H9 (cell line): ENCODE measurements at regions not wholly inside any gene's neighbourhood (a gene's known extent, or its start where the extent isn't known, plus 50 kb on each side); places are given as distances from the start of the nearest gene placed in this dataset.

Experiments
- DNase-seq: peaks from one replicate; pipeline ENCODE4 v3.0.0-alpha.2; 2017
- H2AFZ ChIP-seq: one replicate; pipeline ENCODE4 v1.6.1; 2013; ENCODE audit warnings: mild to moderate bottlenecking, low read length, control low read depth, moderate library complexity
- H2AK5ac ChIP-seq: 2 replicates; pipeline ENCODE4 v1.6.1; 2013; ENCODE audit warnings: low read length, control low read depth, mixed read lengths; ENCODE audit not compliant: insufficient read length
- H2BK120ac ChIP-seq: one replicate; pipeline ENCODE4 v1.6.1; 2013; ENCODE audit warnings: low read depth, mild to moderate bottlenecking, low read length, control low read depth, inconsistent platforms; ENCODE audit not compliant: poor library complexity, severe bottlenecking
- H2BK12ac ChIP-seq: 2 replicates; pipeline ENCODE4 v1.6.1; 2013; ENCODE audit warnings: low read length, control low read depth, mixed read lengths, low read depth; ENCODE audit not compliant: insufficient read length
- H2BK15ac ChIP-seq: 2 replicates; pipeline ENCODE4 v1.6.1; 2013; ENCODE audit warnings: low read depth, low read length, control low read depth
- H2BK20ac ChIP-seq: one replicate; pipeline ENCODE4 v1.6.1; 2013; ENCODE audit warnings: low read depth, mild to moderate bottlenecking, low read length, control low read depth, inconsistent platforms; ENCODE audit not compliant: poor library complexity, severe bottlenecking
- H2BK5ac ChIP-seq: 2 replicates; pipeline ENCODE4 v1.6.1; 2013; ENCODE audit warnings: low read length, control low read depth, mixed read lengths; ENCODE audit not compliant: insufficient read length
- H3K14ac ChIP-seq: 2 replicates; pipeline ENCODE4 v1.6.1; 2013; ENCODE audit warnings: low read length, control low read depth; ENCODE audit not compliant: insufficient read depth
- H3K18ac ChIP-seq: 2 replicates; pipeline ENCODE4 v1.6.1; 2013; ENCODE audit warnings: low read depth, mild to moderate bottlenecking, mixed read lengths, low read length, control low read depth; ENCODE audit not compliant: insufficient read length
- H3K23ac ChIP-seq: 2 replicates; pipeline ENCODE4 v1.6.1; 2013; ENCODE audit warnings: low read length, control low read depth, mixed read lengths, low read depth; ENCODE audit not compliant: insufficient read length
- H3K23me2 ChIP-seq: 2 replicates; pipeline ENCODE4 v1.6.1; 2013; ENCODE audit warnings: low read depth, mild to moderate bottlenecking, mixed read lengths, low read length, control low read depth; ENCODE audit not compliant: insufficient read length, poor library complexity, severe bottlenecking
- H3K27ac ChIP-seq: 2 replicates; pipeline ENCODE4 v1.5.1; 2013; ENCODE audit warnings: low read length, control low read depth, mixed read lengths, low read depth; ENCODE audit not compliant: insufficient read length
- H3K27me3 ChIP-seq: 2 replicates; pipeline ENCODE4 v1.6.1; 2013; ENCODE audit warnings: low read length, control low read depth, inconsistent platforms; ENCODE audit not compliant: insufficient read depth
- H3K4ac ChIP-seq: 2 replicates; pipeline ENCODE4 v1.6.1; 2013; ENCODE audit warnings: low read depth, mild to moderate bottlenecking, control low read depth, inconsistent platforms, low read length, moderate library complexity
- H3K4me1 ChIP-seq: 2 replicates; pipeline ENCODE4 v1.6.1; 2013; ENCODE audit warnings: low read length, control low read depth, inconsistent platforms; ENCODE audit not compliant: insufficient read depth
- H3K4me2 ChIP-seq: 2 replicates; pipeline ENCODE4 v1.6.1; 2013; ENCODE audit warnings: low read length, control low read depth, mixed read lengths; ENCODE audit not compliant: insufficient read length, insufficient read depth
- H3K56ac ChIP-seq: 2 replicates; pipeline ENCODE4 v1.6.1; 2013; ENCODE audit warnings: low read depth, mild to moderate bottlenecking, mixed read lengths, low read length, control low read depth; ENCODE audit not compliant: insufficient read length
- H3K79me1 ChIP-seq: 2 replicates; pipeline ENCODE4 v1.6.1; 2013; ENCODE audit warnings: low read depth, mild to moderate bottlenecking, moderate library complexity, low read length, control low read depth, inconsistent platforms; ENCODE audit not compliant: insufficient read depth, poor library complexity, severe bottlenecking
- H3K79me2 ChIP-seq: 2 replicates; pipeline ENCODE4 v1.6.1; 2013; ENCODE audit warnings: low read length, control low read depth, inconsistent platforms; ENCODE audit not compliant: insufficient read depth
- H3K9ac ChIP-seq: 2 replicates; pipeline ENCODE4 v1.6.1; 2013; ENCODE audit warnings: low read length, control low read depth, mixed read lengths; ENCODE audit not compliant: insufficient read length; ENCODE audit errors: extremely low read depth
- H3K9me3 ChIP-seq: one replicate; pipeline ENCODE4 v1.6.1; 2013; ENCODE audit warnings: low read depth, low read length, inconsistent platforms; ENCODE audit not compliant: control insufficient read depth
- H3T11ph ChIP-seq: one replicate; pipeline ENCODE4 v1.6.1; 2013; ENCODE audit warnings: mild to moderate bottlenecking, low read length, control low read depth, inconsistent platforms
- H4K20me1 ChIP-seq: one replicate; pipeline ENCODE4 v1.6.1; 2013; ENCODE audit not compliant: control insufficient read depth, insufficient read length, insufficient read depth
- H4K5ac ChIP-seq: 2 replicates; pipeline ENCODE4 v1.6.1; 2013; ENCODE audit warnings: low read depth, mild to moderate bottlenecking, mixed read lengths, low read length, control low read depth; ENCODE audit not compliant: insufficient read length
- H4K8ac ChIP-seq: replicated peaks from 2 replicates; pipeline ENCODE4 v1.6.1; 2013; ENCODE audit warnings: low read length, control low read depth, mixed read lengths, low read depth; ENCODE audit not compliant: insufficient read length
- H4K91ac ChIP-seq: 2 replicates; pipeline ENCODE4 v1.6.1; 2013; ENCODE audit warnings: low read depth, mild to moderate bottlenecking, moderate library complexity, mixed read lengths, low read length, control low read depth; ENCODE audit not compliant: insufficient read length
- H3K27ac Mint-ChIP-seq, 3 experiments: 2 replicates in 2 of 3; 3 replicates in 1 of 3; pipeline ENCODE4 v1.8.0; 2020 to 2021; ENCODE audit warnings: mixed read lengths in 3 of 3, mild to moderate bottlenecking in 1 of 3, moderate library complexity in 1 of 3
- H3K27me3 Mint-ChIP-seq: 2 replicates; pipeline ENCODE4 v1.8.0; 2021; ENCODE audit warnings: low read depth, mild to moderate bottlenecking, moderate library complexity, mixed read lengths
- H3K36me3 Mint-ChIP-seq, 3 experiments: 2 replicates in 2 of 3; 3 replicates in 1 of 3; pipeline ENCODE4 v1.8.0; 2020 to 2021; ENCODE audit warnings: low read depth in 3 of 3, mixed read lengths in 3 of 3; ENCODE audit not compliant: insufficient read depth in 1 of 3
- H3K4me1 Mint-ChIP-seq, 2 experiments: 2 replicates each; pipeline ENCODE4 v1.8.0; 2020; ENCODE audit warnings: mixed read lengths in 2 of 2
- H3K4me3 Mint-ChIP-seq, 2 experiments: 2 replicates in 1 of 2; 3 replicates in 1 of 2; pipeline ENCODE4 v1.8.0; 2020 to 2021; ENCODE audit warnings: mild to moderate bottlenecking in 2 of 2, mixed read lengths in 2 of 2, moderate library complexity in 1 of 2
- H3K9me3 Mint-ChIP-seq, 2 experiments: 2 replicates in 1 of 2; 3 replicates in 1 of 2; pipeline ENCODE4 v1.8.0; 2020; ENCODE audit warnings: mild to moderate bottlenecking in 2 of 2, mixed read lengths in 2 of 2, moderate library complexity in 1 of 2
- WGBS: extraction: QIAGEN DNeasy Blood & Tissue Kit; methylation state at CpG from one replicate; pipeline ENCODE4 v1.1.7; 2013; ENCODE audit warnings: missing lambda C conversion rate, low lambda C conversion rate, mixed read lengths; ENCODE audit not compliant: insufficient read length; ENCODE audit errors: extremely low coverage; 5-methylcytosine and 5-hydroxymethylcytosine counted together
- TF ChIP-seq, protein P1 (sequence below): fragments of 200-600 bp; sonication (generic); conservative IDR thresholded peaks from 3 replicates; pipeline ENCODE4 v1.8.0; 2021; ENCODE audit warnings: antibody characterized with exemption, mild to moderate bottlenecking

DNA sequence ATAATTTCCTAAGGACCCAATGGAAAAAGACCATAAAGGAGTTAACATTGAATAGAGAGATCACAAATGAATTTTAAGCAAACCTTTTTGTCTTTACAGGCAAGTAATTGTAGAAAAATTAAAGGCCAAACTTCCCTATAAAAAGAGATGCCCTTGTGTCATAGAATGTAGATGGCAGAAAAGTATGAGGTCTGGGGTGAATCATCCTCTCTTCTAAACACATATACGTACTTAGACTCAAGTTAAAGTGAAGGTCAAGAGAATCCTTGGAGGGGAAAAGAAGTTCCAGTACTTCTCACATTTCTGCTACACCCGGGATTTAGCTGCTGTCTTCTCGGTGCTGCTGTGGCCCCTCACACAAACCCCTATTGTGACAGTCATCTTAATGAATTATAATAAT is 116.2 kb upstream of the ARID2 start:
- no peak for DNase-seq
- Histone ChIP-seq H2AFZ (no peak overlapping the region), H3K27ac (no peak overlapping the region), H4K91ac (no peak overlapping the region), H2BK120ac (no peak overlapping the region), H3K4ac (no peak overlapping the region), H3K4me2 (no peak overlapping the region), H3K18ac (no peak overlapping the region), H3K79me1 (no peaks in the 10 kb centered on the region), H3K23me2 (no peaks in the 10 kb centered on the region), H2BK15ac (no peak overlapping the region), H3T11ph (no peak overlapping the region), H3K56ac (no peak overlapping the region), H3K14ac (no peak overlapping the region), H2BK20ac (no peak overlapping the region), H3K9me3 (no peaks in the 10 kb centered on the region), H2BK12ac (no peak overlapping the region), H2BK5ac (no peak overlapping the region), H3K79me2 (no peaks in the 10 kb centered on the region), H4K5ac (no peak overlapping the region), H3K4me1 (no peaks in the 10 kb centered on the region), H3K23ac (no peak overlapping the region), H4K20me1 (no peaks in the 10 kb centered on the region), H4K8ac (no peak overlapping the region), H3K27me3 (no peaks in the 10 kb centered on the region), H2AK5ac (no peak overlapping the region), H3K9ac (no peak overlapping the region)
- Mint-ChIP-seq H3K36me3 (no peaks in the 10 kb centered on the region), H3K27ac (no peak overlapping the region), H3K9me3 (no peaks in the 10 kb centered on the region), H3K4me1 (no peaks in the 10 kb centered on the region), H3K27me3 (no peaks in the 10 kb centered on the region), H3K4me3 (no peak overlapping the region)
- TF ChIP-seq, protein P1, sequence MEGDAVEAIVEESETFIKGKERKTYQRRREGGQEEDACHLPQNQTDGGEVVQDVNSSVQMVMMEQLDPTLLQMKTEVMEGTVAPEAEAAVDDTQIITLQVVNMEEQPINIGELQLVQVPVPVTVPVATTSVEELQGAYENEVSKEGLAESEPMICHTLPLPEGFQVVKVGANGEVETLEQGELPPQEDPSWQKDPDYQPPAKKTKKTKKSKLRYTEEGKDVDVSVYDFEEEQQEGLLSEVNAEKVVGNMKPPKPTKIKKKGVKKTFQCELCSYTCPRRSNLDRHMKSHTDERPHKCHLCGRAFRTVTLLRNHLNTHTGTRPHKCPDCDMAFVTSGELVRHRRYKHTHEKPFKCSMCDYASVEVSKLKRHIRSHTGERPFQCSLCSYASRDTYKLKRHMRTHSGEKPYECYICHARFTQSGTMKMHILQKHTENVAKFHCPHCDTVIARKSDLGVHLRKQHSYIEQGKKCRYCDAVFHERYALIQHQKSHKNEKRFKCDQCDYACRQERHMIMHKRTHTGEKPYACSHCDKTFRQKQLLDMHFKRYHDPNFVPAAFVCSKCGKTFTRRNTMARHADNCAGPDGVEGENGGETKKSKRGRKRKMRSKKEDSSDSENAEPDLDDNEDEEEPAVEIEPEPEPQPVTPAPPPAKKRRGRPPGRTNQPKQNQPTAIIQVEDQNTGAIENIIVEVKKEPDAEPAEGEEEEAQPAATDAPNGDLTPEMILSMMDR: no peak
- no CpG with 5 or more reads among the region's 3 CpGs for WGBS
